ENCODE measurements at regions not wholly inside any gene's neighbourhood (a gene's known extent, or its start where the extent isn't known, plus 50 kb on each side); places are given as distances from the start of the nearest gene placed in this dataset.

DNA sequence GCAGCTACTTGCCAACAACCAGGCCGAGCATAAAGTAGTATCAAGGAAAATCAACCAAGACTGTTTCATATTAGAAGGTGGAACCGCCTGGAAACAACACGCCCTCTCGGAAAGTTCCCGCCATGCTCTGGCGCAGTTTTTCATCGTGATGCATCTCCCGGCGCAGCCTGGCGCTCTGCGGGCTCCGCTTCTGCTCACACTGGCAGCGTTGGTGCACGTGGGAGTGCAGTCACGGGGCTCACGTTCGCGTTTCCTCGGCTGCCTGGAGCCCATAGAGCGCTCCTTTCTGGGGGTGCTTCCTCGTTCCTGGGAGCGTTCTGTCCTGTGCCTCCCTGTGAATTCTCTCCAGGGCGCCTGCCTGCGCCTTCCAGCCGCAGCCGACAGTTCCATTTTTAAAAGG lies 227.3 kb downstream of the TBXT start:
- TF ChIP-seq POLR2AphosphoS5 (IDR thresholded peaks at IDR 0.05) (no peak), POLR2A (IDR thresholded peaks at IDR 0.05) (no peak)
